ENCODE measurements at regions not wholly inside any gene's neighbourhood (a gene's known extent, or its start where the extent isn't known, plus 50 kb on each side); places are given as distances from the start of the nearest gene placed in this dataset.

DNA sequence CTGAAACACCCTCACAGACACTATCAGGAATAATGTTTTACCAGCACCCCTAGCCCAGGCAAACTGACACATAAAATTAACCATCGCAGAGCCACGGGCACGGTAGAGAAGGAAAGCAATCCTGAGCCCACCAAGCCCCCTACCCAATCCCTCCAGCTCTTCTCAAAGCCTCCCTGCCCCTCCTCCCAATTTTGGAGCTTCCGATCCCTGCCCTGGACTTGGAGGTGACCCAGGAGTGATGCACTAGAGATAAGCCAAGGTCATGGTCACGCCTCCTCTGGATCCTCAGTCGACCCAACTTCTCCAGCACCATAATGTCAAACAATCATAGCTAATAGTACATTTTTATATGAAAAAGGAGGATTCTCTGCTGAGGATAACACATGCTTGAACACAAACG lies 188.7 kb upstream of the NSMCE3 start:
- intact Hi-C loops (cut with DNase I; ENCODE audit: low total_unique reads) = no loop called here
- WGBS, 2 donors = 56 to 61% methylated on average over 7 of the region's 7 CpGs
- no peak overlapping the region for H3K4me3 ChIP-seq (ENCODE audit: low read depth, poor library complexity, severe bottlenecking)
- peak in 1 of 2 donors; percentile 46 for DNase-seq (ENCODE audit: low spot score in 2 of 2)
- no peak for TF ChIP-seq POLR2A (IDR thresholded peaks at IDR 0.05)
- TF ChIP-seq, protein P1, sequence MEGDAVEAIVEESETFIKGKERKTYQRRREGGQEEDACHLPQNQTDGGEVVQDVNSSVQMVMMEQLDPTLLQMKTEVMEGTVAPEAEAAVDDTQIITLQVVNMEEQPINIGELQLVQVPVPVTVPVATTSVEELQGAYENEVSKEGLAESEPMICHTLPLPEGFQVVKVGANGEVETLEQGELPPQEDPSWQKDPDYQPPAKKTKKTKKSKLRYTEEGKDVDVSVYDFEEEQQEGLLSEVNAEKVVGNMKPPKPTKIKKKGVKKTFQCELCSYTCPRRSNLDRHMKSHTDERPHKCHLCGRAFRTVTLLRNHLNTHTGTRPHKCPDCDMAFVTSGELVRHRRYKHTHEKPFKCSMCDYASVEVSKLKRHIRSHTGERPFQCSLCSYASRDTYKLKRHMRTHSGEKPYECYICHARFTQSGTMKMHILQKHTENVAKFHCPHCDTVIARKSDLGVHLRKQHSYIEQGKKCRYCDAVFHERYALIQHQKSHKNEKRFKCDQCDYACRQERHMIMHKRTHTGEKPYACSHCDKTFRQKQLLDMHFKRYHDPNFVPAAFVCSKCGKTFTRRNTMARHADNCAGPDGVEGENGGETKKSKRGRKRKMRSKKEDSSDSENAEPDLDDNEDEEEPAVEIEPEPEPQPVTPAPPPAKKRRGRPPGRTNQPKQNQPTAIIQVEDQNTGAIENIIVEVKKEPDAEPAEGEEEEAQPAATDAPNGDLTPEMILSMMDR (IDR thresholded peaks at IDR 0.05) = no peak

DNA sequence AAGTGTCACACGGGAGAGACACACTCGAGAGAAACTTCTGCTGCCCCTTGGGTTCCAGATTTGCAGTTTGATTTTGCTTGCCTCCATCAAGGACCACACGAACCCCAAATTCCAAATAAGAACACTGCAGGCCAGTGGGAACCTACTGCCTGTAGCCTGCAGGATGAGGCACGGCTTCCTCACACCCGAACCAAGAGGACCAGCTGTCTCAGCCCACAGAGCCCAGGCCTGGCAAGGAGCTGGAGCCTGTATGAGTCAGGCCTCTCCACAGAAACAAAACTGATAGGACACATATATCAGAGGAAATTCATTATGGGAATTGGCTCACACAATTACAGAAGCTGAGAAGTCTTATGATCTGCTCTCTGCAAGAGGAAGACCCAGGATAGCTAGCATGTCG lies 188.1 kb upstream of the NSMCE3 start:
- TF ChIP-seq, protein P1 (IDR thresholded peaks at IDR 0.05) = no peak
- TF ChIP-seq POLR2A (IDR thresholded peaks at IDR 0.05) = no peak
- 68 to 71% methylated on average over 6 of the region's 6 CpGs for WGBS, 2 donors
- DNase-seq (ENCODE audit: low spot score in 2 of 2) = no peak
- no peak overlapping the region for H3K4me3 ChIP-seq (ENCODE audit: low read depth, poor library complexity, severe bottlenecking)
- intact Hi-C loops (cut with DNase I; ENCODE audit: low total_unique reads) = no loop called here

DNA sequence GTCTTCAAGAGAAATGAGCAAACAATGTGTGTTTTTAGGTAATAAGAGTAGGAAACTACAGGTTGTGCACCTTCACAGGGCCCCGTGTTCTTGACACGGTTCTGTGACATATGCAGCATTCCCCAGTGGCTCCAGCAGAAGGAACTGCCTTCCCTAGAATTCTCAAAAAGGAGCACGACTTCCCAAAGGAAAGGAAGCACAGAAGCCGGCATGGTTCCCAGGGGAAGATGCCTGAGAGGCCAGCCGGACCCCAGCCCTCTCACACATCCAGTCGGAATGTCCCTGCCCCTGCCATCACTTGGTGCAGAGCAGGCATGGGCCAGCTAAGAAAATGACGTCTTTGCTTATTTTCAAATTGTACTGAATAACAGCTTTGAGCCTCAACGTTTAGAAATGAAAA lies 187.3 kb upstream of the NSMCE3 start:
- intact Hi-C loops (cut with DNase I; ENCODE audit: low total_unique reads) = no loop called here
- DNase-seq (ENCODE audit: low spot score in 2 of 2) = no peak
- no peak overlapping the region for H3K4me3 ChIP-seq (ENCODE audit: low read depth, poor library complexity, severe bottlenecking)
- TF ChIP-seq, protein P1 (IDR thresholded peaks at IDR 0.05) = no peak
- no peak for TF ChIP-seq POLR2A (IDR thresholded peaks at IDR 0.05)
- 81 to 85% methylated on average over 8 of the region's 8 CpGs for WGBS, 2 donors

DNA sequence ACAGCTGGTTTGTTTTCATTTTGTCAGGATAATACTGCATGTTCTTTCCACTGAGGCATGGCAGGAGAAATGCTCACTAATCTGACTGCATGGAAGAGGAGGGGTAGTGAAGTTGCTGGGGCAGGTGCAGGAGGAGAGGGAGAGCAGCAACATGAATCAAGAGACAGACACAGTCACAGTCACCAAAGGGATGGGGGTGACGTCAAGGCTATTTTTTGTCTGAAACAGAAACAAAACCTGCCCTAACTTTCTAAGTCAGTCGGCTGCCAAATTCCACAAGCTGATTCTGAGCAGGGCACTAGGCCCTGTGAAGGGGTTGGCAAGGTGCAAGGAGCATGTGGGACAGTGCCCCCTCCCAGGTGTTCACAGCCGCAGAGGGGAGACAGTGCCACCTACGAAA lies 186.6 kb upstream of the NSMCE3 start:
- WGBS, 2 donors = 88% methylated on average over 4 of the region's 4 CpGs
- DNase-seq (ENCODE audit: low spot score in 2 of 2) = no peak

DNA sequence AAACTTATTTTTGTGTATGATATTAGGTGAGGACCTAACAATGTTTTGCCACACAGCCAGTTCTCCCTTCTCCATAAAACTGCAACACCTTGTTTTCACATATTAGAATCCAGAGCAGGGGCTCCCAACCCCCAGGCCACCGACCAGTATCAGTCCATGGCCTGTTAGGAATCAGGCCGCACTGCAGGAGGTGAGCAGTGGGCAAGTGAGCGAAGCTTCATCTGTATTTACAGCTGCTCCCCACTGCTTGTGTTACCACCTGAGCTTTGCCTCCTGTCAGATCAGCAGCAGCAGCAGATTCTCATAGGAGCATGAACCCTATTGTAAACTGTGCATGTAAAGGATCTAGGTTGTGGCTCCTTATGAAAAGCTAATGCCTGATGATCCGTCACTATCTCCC lies 185.9 kb upstream of the NSMCE3 start:
- DNase-seq (ENCODE audit: low spot score in 2 of 2) = no peak
- H3K4me3 ChIP-seq (ENCODE audit: low read depth, poor library complexity, severe bottlenecking) = no peak overlapping the region
- WGBS, 2 donors = 91 to 92% methylated on average over 4 of the region's 4 CpGs
- TF ChIP-seq POLR2A (IDR thresholded peaks at IDR 0.05) = no peak
- TF ChIP-seq, protein P1 (IDR thresholded peaks at IDR 0.05) = no peak
- intact Hi-C loops (cut with DNase I; ENCODE audit: low total_unique reads) = no loop called here

More for the DNA sequence above, 186.6 kb upstream of the NSMCE3 start:
- TF ChIP-seq POLR2A (IDR thresholded peaks at IDR 0.05) = no peak
- TF ChIP-seq, protein P1 (IDR thresholded peaks at IDR 0.05) = no peak
- H3K4me3 ChIP-seq (ENCODE audit: low read depth, poor library complexity, severe bottlenecking) = no peak overlapping the region
- intact Hi-C loops (cut with DNase I; ENCODE audit: low total_unique reads) = no loop called here

DNA sequence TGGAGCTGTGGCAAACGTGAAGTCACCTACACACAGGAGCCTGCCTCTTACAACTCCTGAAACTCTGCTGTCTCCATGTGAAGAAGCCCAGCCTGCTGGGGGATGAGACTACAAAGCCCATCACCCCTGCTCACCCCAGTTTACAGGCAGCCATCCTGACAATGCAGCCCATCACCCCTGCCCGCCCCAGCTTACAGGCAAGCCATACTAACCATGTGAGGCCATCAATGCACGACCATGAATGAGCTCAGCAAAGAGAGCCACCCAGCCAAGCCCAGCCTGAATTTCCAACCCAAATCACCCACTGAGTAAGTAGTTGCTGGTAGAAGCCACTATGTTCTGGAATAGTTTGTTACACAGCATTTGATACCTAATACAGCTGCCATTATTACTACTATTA lies 185.4 kb upstream of the NSMCE3 start:
- 90 to 92% methylated on average over 3 of the region's 3 CpGs for WGBS, 2 donors
- no peak for DNase-seq (ENCODE audit: low spot score in 2 of 2)
- TF ChIP-seq POLR2A (IDR thresholded peaks at IDR 0.05) = no peak
- TF ChIP-seq, protein P1 (IDR thresholded peaks at IDR 0.05) = no peak
- intact Hi-C loops (cut with DNase I; ENCODE audit: low total_unique reads) = no loop called here
- H3K4me3 ChIP-seq (ENCODE audit: low read depth, poor library complexity, severe bottlenecking) = no peak overlapping the region
